D721Med (cell line): ENCODE measurements at regions not wholly inside any gene's neighbourhood (a gene's known extent, or its start where the extent isn't known, plus 50 kb on each side); places are given as distances from the start of the nearest gene placed in this dataset.

Experiments used
- DNase-seq: peaks from one replicate; pipeline ENCODE4 v3.0.0; 2011; ENCODE audit warnings: low spot score; ENCODE audit not compliant: insufficient read length
- FAIRE-seq: peaks from 2 replicates; lab custom pipeline; 2011; peaks lifted over from hg19 to GRCh38; lab: Jason Lieb, UNC
- CTCF ChIP-seq: IDR thresholded peaks from 2 replicates; pipeline ENCODE4 v1.5.1; 2012; ENCODE audit warnings: mild to moderate bottlenecking, control low read depth; ENCODE audit not compliant: insufficient read depth; ENCODE audit errors: missing control alignments

GRCh38 chr1:220322570-220322969 is 50.3 kb upstream of the RAB3GAP2 start:
- no peak for DNase-seq
- no peak for FAIRE-seq
- TF ChIP-seq CTCF: no peak
